ENCODE measurements at regions not wholly inside any gene's neighbourhood (a gene's known extent, or its start where the extent isn't known, plus 50 kb on each side); places are given as distances from the start of the nearest gene placed in this dataset.

GRCh38 chr13:68046903-68047302, 816.8 kb upstream of the PCDH9 start:
- H3K9me2 ChIP-seq (replicated peaks; ENCODE audit: insufficient read depth, low read length), result no peaks in the 10 kb centered on the region
- H3K4me2 ChIP-seq (ENCODE audit: low read depth, low read length), result no peak overlapping the region
- no peaks in the 10 kb centered on the region for H3K27me3 ChIP-seq (replicated peaks; ENCODE audit: insufficient read depth, low read length)
- H3F3A ChIP-seq (ENCODE audit: insufficient read depth, low read length), result no peaks in the 10 kb centered on the region
- TF ChIP-seq CTCF (IDR thresholded peaks at IDR 0.05; ENCODE audit: low read length) (no peak), EZH2phosphoT487 (IDR thresholded peaks at IDR 0.05; ENCODE audit: low read length) (no peak), EZH2 (optimal IDR thresholded peaks at IDR 0.05; ENCODE audit: low read depth, low read length) (no peak)
- H3K79me2 ChIP-seq (ENCODE audit: low read length), result no peaks in the 10 kb centered on the region
- DNase-seq, result no peak
- no peak overlapping the region for H3K4me3 ChIP-seq (ENCODE audit: low read length)
- no peaks in the 10 kb centered on the region for H3K36me3 ChIP-seq (replicated peaks; ENCODE audit: insufficient read depth, low read length)
- no peaks in the 10 kb centered on the region for H3K9me3 ChIP-seq (replicated peaks; ENCODE audit: insufficient read depth, low read length)
- no peaks in the 10 kb centered on the region for H4K20me1 ChIP-seq (ENCODE audit: insufficient read depth, low read length)
- H3K27ac ChIP-seq (ENCODE audit: low read length), result no peak overlapping the region
- no peaks in the 10 kb centered on the region for H3K4me1 ChIP-seq (ENCODE audit: low read length)
- no peak overlapping the region for H2AFZ ChIP-seq (ENCODE audit: low read length)
- H3K9ac ChIP-seq (ENCODE audit: low read length), result no peak overlapping the region

GRCh38 chr13:68030152-68030809, 800.1 kb upstream of the PCDH9 start:
- Histone ChIP-seq H3K27me3 (replicated peaks; ENCODE audit: insufficient read depth, low read length) (no peaks in the 10 kb centered on the region), H3K9me2 (replicated peaks; ENCODE audit: insufficient read depth, low read length) (no peaks in the 10 kb centered on the region), H3K9me3 (replicated peaks; ENCODE audit: insufficient read depth, low read length) (no peaks in the 10 kb centered on the region), H3K4me3 (ENCODE audit: low read length) (no peak overlapping the region), H3K36me3 (replicated peaks; ENCODE audit: insufficient read depth, low read length) (no peaks in the 10 kb centered on the region), H3K79me2 (ENCODE audit: low read length) (no peaks in the 10 kb centered on the region), H2AFZ (ENCODE audit: low read length) (no peak overlapping the region), H3F3A (ENCODE audit: insufficient read depth, low read length) (no peaks in the 10 kb centered on the region), H4K20me1 (ENCODE audit: insufficient read depth, low read length) (no peaks in the 10 kb centered on the region), H3K4me1 (ENCODE audit: low read length) (no peaks in the 10 kb centered on the region), H3K9ac (ENCODE audit: low read length) (no peak overlapping the region), H3K4me2 (ENCODE audit: low read depth, low read length) (no peak overlapping the region), H3K27ac (ENCODE audit: low read length) (no peak overlapping the region)
- TF ChIP-seq EZH2phosphoT487 (IDR thresholded peaks at IDR 0.05; ENCODE audit: low read length), result no peak
- no peak for TF ChIP-seq EZH2 (optimal IDR thresholded peaks at IDR 0.05; ENCODE audit: low read depth, low read length)
- no peak for TF ChIP-seq CTCF (IDR thresholded peaks at IDR 0.05; ENCODE audit: low read length)
- no peak for DNase-seq

GRCh38 chr13:68028701-68029100, 798.6 kb upstream of the PCDH9 start:
- no peaks in the 10 kb centered on the region for H3K36me3 ChIP-seq (replicated peaks; ENCODE audit: insufficient read depth, low read length)
- H3K9me3 ChIP-seq (replicated peaks; ENCODE audit: insufficient read depth, low read length), result no peaks in the 10 kb centered on the region
- no peaks in the 10 kb centered on the region for H4K20me1 ChIP-seq (ENCODE audit: insufficient read depth, low read length)
- H3F3A ChIP-seq (ENCODE audit: insufficient read depth, low read length), result no peaks in the 10 kb centered on the region
- no peak overlapping the region for H3K9ac ChIP-seq (ENCODE audit: low read length)
- no peak overlapping the region for H3K4me3 ChIP-seq (ENCODE audit: low read length)
- H3K9me2 ChIP-seq (replicated peaks; ENCODE audit: insufficient read depth, low read length), result no peaks in the 10 kb centered on the region
- H3K79me2 ChIP-seq (ENCODE audit: low read length), result no peaks in the 10 kb centered on the region
- no peak overlapping the region for H3K4me2 ChIP-seq (ENCODE audit: low read depth, low read length)
- no peak for TF ChIP-seq CTCF (IDR thresholded peaks at IDR 0.05; ENCODE audit: low read length)
- no peak for TF ChIP-seq EZH2phosphoT487 (IDR thresholded peaks at IDR 0.05; ENCODE audit: low read length)
- no peak for TF ChIP-seq EZH2 (optimal IDR thresholded peaks at IDR 0.05; ENCODE audit: low read depth, low read length)
- H3K27ac ChIP-seq (ENCODE audit: low read length), result no peak overlapping the region
- H3K4me1 ChIP-seq (ENCODE audit: low read length), result no peaks in the 10 kb centered on the region
- DNase-seq, result no peak
- H3K27me3 ChIP-seq (replicated peaks; ENCODE audit: insufficient read depth, low read length), result no peaks in the 10 kb centered on the region
- no peak overlapping the region for H2AFZ ChIP-seq (ENCODE audit: low read length)
